OCI-LY3 (cell line): ENCODE measurements at regions not wholly inside any gene's neighbourhood (a gene's known extent, or its start where the extent isn't known, plus 50 kb on each side); places are given as distances from the start of the nearest gene placed in this dataset.

Experiments
- H2AFZ ChIP-seq: fragments of 200-600, 300-600 bp; shearing (Covaris generic); 2 replicates; pipeline ENCODE4 v1.6.0; 2014; ENCODE audit warnings: antibody characterized with exemption, low read depth, low read length
- H3K27ac ChIP-seq: fragments of 200-600, 300-600 bp; sonication (generic); 2 replicates; pipeline ENCODE4 v1.5.1; 2014; ENCODE audit warnings: mild to moderate bottlenecking, low read length, moderate library complexity, mixed read lengths
- H3K27me3 ChIP-seq: fragments of 200-600, 300-600 bp; sonication (generic); 2 replicates; pipeline ENCODE4 v1.6.1; 2014; ENCODE audit warnings: low read depth, low read length, mixed read lengths
- H3K36me3 ChIP-seq: fragments of 200-600, 300-600 bp; sonication (generic); replicated peaks from 2 replicates; pipeline ENCODE3; 2014; ENCODE audit warnings: low read depth, low read length, mixed read lengths
- H3K4me1 ChIP-seq: fragments of 300-600, 200-600 bp; sonication (generic); 2 replicates; pipeline ENCODE4 v1.6.1; 2014; ENCODE audit warnings: low read length, mixed read lengths
- H3K4me2 ChIP-seq: fragments of 200-600, 300-600 bp; sonication (generic); 2 replicates; pipeline ENCODE4 v1.6.1; 2014; ENCODE audit warnings: low read length, mixed read lengths
- H3K4me3 ChIP-seq: fragments of 300-600, 200-600 bp; sonication (generic); 2 replicates; pipeline ENCODE4 v1.5.1; 2014; ENCODE audit warnings: antibody characterized with exemption, mild to moderate bottlenecking, low read length, moderate library complexity
- H3K79me2 ChIP-seq: fragments of 300-600, 200-600 bp; shearing (Covaris generic); 2 replicates; pipeline ENCODE4 v1.6.1; 2014; ENCODE audit warnings: mild to moderate bottlenecking, low read length, mixed read lengths
- H3K9ac ChIP-seq: fragments of 300-600, 200-600 bp; shearing (Covaris generic); 2 replicates; pipeline ENCODE4 v1.6.0; 2014; ENCODE audit warnings: mild to moderate bottlenecking, low read length, moderate library complexity
- H3K9me3 ChIP-seq: fragments of 200-600, 300-600 bp; shearing (Covaris generic); 2 replicates; pipeline ENCODE4 v1.6.1; 2014; ENCODE audit warnings: low read length, mixed read lengths; ENCODE audit not compliant: insufficient read depth
- H4K20me1 ChIP-seq: fragments of 200-600, 300-600 bp; sonication (generic); 2 replicates; pipeline ENCODE4 v1.6.1; 2016; ENCODE audit warnings: low read length, mixed read lengths; ENCODE audit not compliant: insufficient read depth
- CTCF ChIP-seq: fragments of 200-600, 300-600 bp; sonication (generic); IDR thresholded peaks from 2 replicates; pipeline ENCODE4 v1.5.1; 2014; ENCODE audit warnings: antibody characterized with exemption, low read length, low read depth
- EZH2phosphoT487 ChIP-seq: fragments of 200-600 bp; shearing (Covaris generic); IDR thresholded peaks from 2 replicates; pipeline ENCODE4 v1.6.1; 2018; ENCODE audit warnings: antibody characterized with exemption, mixed run types, low read depth

GRCh38 chr4:43782391-43782790 is 666.2 kb downstream of the KCTD8 start:
- no peak overlapping the region for H3K4me2 ChIP-seq
- TF ChIP-seq EZH2phosphoT487 (no peak), CTCF (peak; percentile 61)
- H3K36me3 ChIP-seq: no peaks in the 10 kb centered on the region
- no peak overlapping the region for H2AFZ ChIP-seq
- H3K27me3 ChIP-seq: no peaks in the 10 kb centered on the region
- no peak overlapping the region for H3K27ac ChIP-seq
- no peaks in the 10 kb centered on the region for H3K79me2 ChIP-seq
- H4K20me1 ChIP-seq: no peaks in the 10 kb centered on the region
- no peaks in the 10 kb centered on the region for H3K4me1 ChIP-seq
- H3K9me3 ChIP-seq: no peaks in the 10 kb centered on the region
- no peak overlapping the region for H3K9ac ChIP-seq
- no peak overlapping the region for H3K4me3 ChIP-seq

- Histone ChIP-seq H3K27me3 (no peaks in the 10 kb centered on the region), H3K4me3 (no peak overlapping the region)
Measured at GRCh38 chr4:43816116-43816515, 632.5 kb downstream of the KCTD8 start.

GRCh38 chr4:43822621-43823020 is 626.0 kb downstream of the KCTD8 start:
- TF ChIP-seq CTCF (no peak), EZH2phosphoT487 (no peak)
- Histone ChIP-seq H3K36me3 (no peaks in the 10 kb centered on the region), H2AFZ (no peak overlapping the region), H3K4me2 (no peak overlapping the region), H4K20me1 (no peaks in the 10 kb centered on the region), H3K4me1 (peaks cover 3% of the 10 kb centered on the region; the same call in 1 of the 2 replicates), H3K27me3 (no peaks in the 10 kb centered on the region), H3K79me2 (no peaks in the 10 kb centered on the region), H3K9ac (no peak overlapping the region), H3K4me3 (no peak overlapping the region), H3K9me3 (peaks cover 6% of the 10 kb centered on the region; the same call in 1 of the 2 replicates), H3K27ac (no peak overlapping the region)

More at GRCh38 chr4:43816116-43816515, 632.5 kb downstream of the KCTD8 start:
- TF ChIP-seq CTCF (no peak), EZH2phosphoT487 (no peak)
- Histone ChIP-seq H3K4me2 (no peak overlapping the region), H3K9ac (no peak overlapping the region), H3K79me2 (no peaks in the 10 kb centered on the region), H3K36me3 (no peaks in the 10 kb centered on the region), H2AFZ (no peak overlapping the region), H3K27ac (no peak overlapping the region), H4K20me1 (no peaks in the 10 kb centered on the region), H3K4me1 (no peaks in the 10 kb centered on the region), H3K9me3 (no peaks in the 10 kb centered on the region)

- no peaks in the 10 kb centered on the region for H3K4me1 ChIP-seq
- H2AFZ ChIP-seq: no peak overlapping the region
- H3K4me3 ChIP-seq: no peak overlapping the region
- H3K9me3 ChIP-seq: no peaks in the 10 kb centered on the region
- H3K79me2 ChIP-seq: no peaks in the 10 kb centered on the region
- H3K36me3 ChIP-seq: no peaks in the 10 kb centered on the region
- H4K20me1 ChIP-seq: no peaks in the 10 kb centered on the region
- H3K4me2 ChIP-seq: no peak overlapping the region
- no peak for TF ChIP-seq CTCF
- TF ChIP-seq EZH2phosphoT487: no peak
- no peak overlapping the region for H3K9ac ChIP-seq
- no peaks in the 10 kb centered on the region for H3K27me3 ChIP-seq
- H3K27ac ChIP-seq: no peak overlapping the region
Measured at GRCh38 chr4:43835869-43836268, 612.7 kb downstream of the KCTD8 start.
